SJSA1 (cell line): ENCODE measurements at regions not wholly inside any gene's neighbourhood (a gene's known extent, or its start where the extent isn't known, plus 50 kb on each side); places are given as distances from the start of the nearest gene placed in this dataset.

Experiments
- DNase-seq, 2 experiments: peaks; one replicate each; pipeline ENCODE4 v3.0.0-alpha.2; 2015 to 2020; ENCODE audit warnings: low spot score in 2 of 2, low read depth in 1 of 2
- H3K27ac ChIP-seq: fragments of 250-450 bp; sonication (Bioruptor Pico); 2 replicates; pipeline ENCODE4 v1.5.1; 2020; ENCODE audit warnings: mild to moderate bottlenecking, moderate library complexity
- H3K27me3 ChIP-seq: fragments of 250-450 bp; sonication (Bioruptor Pico); replicated peaks from 2 replicates; pipeline ENCODE4 v1.5.1; 2020; ENCODE audit warnings: mild to moderate bottlenecking, moderate library complexity
- H3K36me3 ChIP-seq: fragments of 250-450 bp; sonication (Bioruptor Pico); 2 replicates; pipeline ENCODE4 v1.5.1; 2020; ENCODE audit warnings: mild to moderate bottlenecking
- H3K4me1 ChIP-seq: fragments of 250-450 bp; sonication (Bioruptor Pico); replicated peaks from 2 replicates; pipeline ENCODE4 v1.6.1; 2021; ENCODE audit warnings: mild to moderate bottlenecking
- H3K4me3 ChIP-seq: fragments of 250-450 bp; sonication (Bioruptor Pico); 2 replicates; pipeline ENCODE4 v1.5.1; 2020; ENCODE audit warnings: mild to moderate bottlenecking
- H3K9me3 ChIP-seq: fragments of 250-450 bp; sonication (Bioruptor Pico); replicated peaks from 2 replicates; pipeline ENCODE4 v1.5.1; 2020; ENCODE audit warnings: mild to moderate bottlenecking

- Histone ChIP-seq H3K4me1 (no peaks in the 10 kb centered on the region), H3K9me3 (no peaks in the 10 kb centered on the region), H3K27ac (no peak overlapping the region), H3K4me3 (no peak overlapping the region), H3K27me3 (no peaks in the 10 kb centered on the region; the same call in 1 of the 2 replicates), H3K36me3 (no peaks in the 10 kb centered on the region)
- DNase-seq, result no peak
Measured at GRCh38 chr16:54336631-54337204, 50.1 kb upstream of the IRX3 start.
